ENCODE measurements at regions not wholly inside any gene's neighbourhood (a gene's known extent, or its start where the extent isn't known, plus 50 kb on each side); places are given as distances from the start of the nearest gene placed in this dataset.

DNA sequence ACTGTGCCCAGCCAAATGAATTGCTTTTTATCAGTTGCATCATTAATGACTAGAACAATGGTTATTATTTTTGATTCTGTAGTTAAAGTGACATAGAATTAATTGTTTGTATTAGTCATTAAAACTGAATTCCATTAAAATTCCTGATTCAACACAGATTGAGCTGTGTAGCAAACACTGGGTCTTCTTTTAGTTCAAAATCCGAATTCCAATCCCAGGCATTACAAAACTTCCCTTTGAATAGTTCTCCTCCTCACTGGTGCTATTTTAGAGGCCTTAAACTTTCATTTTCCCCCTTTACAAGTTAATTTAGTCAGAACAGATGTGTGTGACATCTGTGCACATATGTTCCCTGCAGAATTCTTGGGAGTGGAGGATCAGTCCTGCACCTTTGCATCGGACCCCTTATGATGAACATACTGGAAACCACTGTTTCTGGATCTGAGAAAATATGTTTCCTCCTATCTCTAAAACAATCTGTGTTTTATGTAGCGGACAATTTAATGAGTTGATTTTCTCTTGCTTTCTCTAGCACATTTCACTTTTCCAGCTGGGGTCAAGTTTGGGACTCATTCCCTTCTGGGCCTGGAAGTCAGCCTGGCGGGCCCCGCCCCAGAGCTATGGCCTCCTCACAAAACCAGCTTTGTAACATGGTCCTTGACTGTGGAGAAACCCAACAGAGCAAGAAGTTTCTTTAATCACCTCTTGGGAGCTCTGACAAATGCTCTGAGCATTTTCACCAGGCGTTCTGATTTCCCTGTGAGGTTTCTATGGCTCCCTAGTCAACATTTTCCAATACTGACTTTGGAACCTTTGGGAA, 87.9 kb upstream of the MAMDC2 start:
- H3K36me3 ChIP-seq = no peaks in the 10 kb centered on the region
- no peak for DNase-seq
- H3K9me3 ChIP-seq = no peaks in the 10 kb centered on the region
- H3K27ac ChIP-seq = peak overlapping the region in 1 of 2 donors; percentile 19
- H3K27me3 ChIP-seq = no peaks in the 10 kb centered on the region
- no peak overlapping the region for H3K4me3 ChIP-seq
- intact Hi-C loops (cut with DNase I; ENCODE audit: low total_unique reads) = no loop called here
- no peaks in the 10 kb centered on the region for H3K4me1 ChIP-seq
- TF ChIP-seq, protein P1, sequence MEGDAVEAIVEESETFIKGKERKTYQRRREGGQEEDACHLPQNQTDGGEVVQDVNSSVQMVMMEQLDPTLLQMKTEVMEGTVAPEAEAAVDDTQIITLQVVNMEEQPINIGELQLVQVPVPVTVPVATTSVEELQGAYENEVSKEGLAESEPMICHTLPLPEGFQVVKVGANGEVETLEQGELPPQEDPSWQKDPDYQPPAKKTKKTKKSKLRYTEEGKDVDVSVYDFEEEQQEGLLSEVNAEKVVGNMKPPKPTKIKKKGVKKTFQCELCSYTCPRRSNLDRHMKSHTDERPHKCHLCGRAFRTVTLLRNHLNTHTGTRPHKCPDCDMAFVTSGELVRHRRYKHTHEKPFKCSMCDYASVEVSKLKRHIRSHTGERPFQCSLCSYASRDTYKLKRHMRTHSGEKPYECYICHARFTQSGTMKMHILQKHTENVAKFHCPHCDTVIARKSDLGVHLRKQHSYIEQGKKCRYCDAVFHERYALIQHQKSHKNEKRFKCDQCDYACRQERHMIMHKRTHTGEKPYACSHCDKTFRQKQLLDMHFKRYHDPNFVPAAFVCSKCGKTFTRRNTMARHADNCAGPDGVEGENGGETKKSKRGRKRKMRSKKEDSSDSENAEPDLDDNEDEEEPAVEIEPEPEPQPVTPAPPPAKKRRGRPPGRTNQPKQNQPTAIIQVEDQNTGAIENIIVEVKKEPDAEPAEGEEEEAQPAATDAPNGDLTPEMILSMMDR (IDR thresholded peaks at IDR 0.05) = no peak

DNA sequence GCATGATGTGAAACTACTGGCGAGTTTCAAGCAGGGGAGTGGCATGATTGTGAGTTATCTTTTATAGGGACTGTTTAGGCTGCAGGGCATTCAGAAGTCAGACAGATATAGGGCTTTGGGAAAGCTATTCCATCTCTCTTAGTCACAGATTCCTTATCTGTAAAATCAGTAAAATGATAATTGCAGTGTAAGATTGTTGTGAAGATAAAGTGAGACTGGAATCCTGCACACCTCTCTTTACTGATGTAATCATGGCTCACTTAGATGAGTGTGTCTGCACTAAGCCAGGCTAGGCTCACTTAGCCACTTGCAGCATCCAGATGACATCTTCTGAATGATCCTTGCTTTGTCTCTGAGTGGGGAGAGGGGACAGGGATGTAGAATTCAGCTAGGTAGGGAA, 81.8 kb upstream of the MAMDC2 start:
- H3K36me3 ChIP-seq = no peaks in the 10 kb centered on the region
- no peak overlapping the region for H3K27ac ChIP-seq
- H3K9me3 ChIP-seq = no peaks in the 10 kb centered on the region
- no peaks in the 10 kb centered on the region for H3K27me3 ChIP-seq
- TF ChIP-seq, protein P1 (IDR thresholded peaks at IDR 0.05) = no peak
- intact Hi-C loops (cut with DNase I; ENCODE audit: low total_unique reads) = no loop called here
- DNase-seq = no peak
- H3K4me3 ChIP-seq = no peak overlapping the region
- H3K4me1 ChIP-seq = peaks cover 0 to 7% (median 2%) of the 10 kb centered on the region in 4 donors

DNA sequence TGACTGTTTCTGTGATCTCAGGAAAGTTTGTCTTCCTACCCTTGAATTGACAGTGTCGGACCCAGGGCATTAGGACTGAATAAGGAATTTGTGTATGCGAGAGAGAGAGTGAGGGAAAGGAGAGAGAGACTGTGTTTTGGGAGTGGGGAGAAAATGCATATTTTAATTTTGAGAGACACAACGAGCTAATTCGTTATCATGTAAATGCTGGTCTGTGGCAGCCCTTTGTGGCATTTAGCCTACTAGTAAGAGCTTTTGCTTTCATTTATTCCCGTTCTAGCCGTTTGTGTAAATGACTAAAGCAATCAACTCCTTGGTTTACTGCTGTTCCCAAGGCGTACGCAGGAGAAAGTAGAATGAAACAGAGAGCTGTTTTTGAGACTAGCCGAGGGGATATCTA, 79.8 kb upstream of the MAMDC2 start:
- no peaks in the 10 kb centered on the region for H3K9me3 ChIP-seq
- intact Hi-C loops (cut with DNase I; ENCODE audit: low total_unique reads) = no loop called here
- DNase-seq = no peak
- peaks cover 0 to 7% (median 2%) of the 10 kb centered on the region in 4 donors for H3K4me1 ChIP-seq
- H3K36me3 ChIP-seq = no peaks in the 10 kb centered on the region
- no peak overlapping the region for H3K4me3 ChIP-seq
- no peaks in the 10 kb centered on the region for H3K27me3 ChIP-seq
- TF ChIP-seq, protein P1 (IDR thresholded peaks at IDR 0.05) = no peak
- no peak overlapping the region for H3K27ac ChIP-seq

DNA sequence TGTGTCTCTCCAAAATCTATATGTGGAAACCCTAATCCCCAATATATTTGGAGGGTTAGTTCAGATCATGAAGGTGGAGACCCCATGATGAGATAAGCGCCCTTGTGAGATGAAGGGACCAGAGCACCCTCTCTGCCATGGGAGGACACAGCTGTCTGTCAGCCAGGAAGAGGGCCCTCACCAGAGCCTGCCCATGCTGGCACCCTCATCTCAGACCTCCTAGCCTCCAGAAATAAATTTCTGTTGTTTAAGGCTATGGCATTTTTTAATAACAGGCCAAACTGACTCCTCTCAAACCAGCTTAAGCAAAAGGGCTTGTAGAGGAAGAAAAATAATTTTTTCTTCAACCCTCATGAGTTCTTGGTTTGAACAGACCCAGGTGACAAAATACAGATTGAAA, 79.2 kb upstream of the MAMDC2 start:
- H3K27me3 ChIP-seq = no peaks in the 10 kb centered on the region
- intact Hi-C loops (cut with DNase I; ENCODE audit: low total_unique reads) = no loop called here
- no peak overlapping the region for H3K27ac ChIP-seq
- H3K9me3 ChIP-seq = no peaks in the 10 kb centered on the region
- peaks cover 0 to 7% (median 2%) of the 10 kb centered on the region in 4 donors for H3K4me1 ChIP-seq
- TF ChIP-seq, protein P1 (IDR thresholded peaks at IDR 0.05) = no peak
- H3K36me3 ChIP-seq = no peaks in the 10 kb centered on the region
- no peak for DNase-seq
- no peak overlapping the region for H3K4me3 ChIP-seq

DNA sequence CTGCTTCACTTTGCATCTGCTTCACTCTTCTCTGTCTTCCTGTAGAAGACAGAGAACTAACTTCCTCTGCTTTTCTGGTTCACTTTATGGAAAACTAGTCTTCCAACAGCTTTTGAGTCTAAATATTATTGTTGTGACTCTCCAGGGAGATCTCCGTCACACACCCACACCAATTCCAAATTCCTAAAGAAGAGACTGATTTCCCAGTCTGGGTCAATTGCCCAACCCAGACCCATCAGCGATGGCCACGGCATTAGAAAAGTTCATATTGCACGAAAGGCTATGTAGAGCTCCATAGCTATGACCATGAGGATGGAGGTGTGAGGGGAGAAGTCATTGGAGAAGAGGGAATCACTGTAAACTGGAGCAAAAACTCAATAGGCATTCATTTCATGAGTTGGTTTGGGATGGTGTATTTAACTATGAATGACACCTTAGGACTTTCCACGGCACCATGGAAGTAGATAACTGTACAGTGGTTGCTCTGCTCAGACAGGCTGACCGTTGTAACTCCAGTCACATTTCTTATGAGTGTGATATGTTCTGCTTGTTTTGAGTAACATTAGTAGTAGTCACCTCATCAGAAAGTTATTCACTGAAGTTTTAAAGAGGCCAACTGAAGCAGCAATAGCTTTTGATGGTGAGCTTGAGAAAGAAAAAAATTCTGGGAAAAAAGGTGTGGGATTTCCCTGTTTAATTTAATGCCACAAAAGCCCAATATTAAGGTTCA, 78.1 kb upstream of the MAMDC2 start:
- H3K9me3 ChIP-seq = no peaks in the 10 kb centered on the region
- no peak overlapping the region for H3K4me3 ChIP-seq
- no peaks in the 10 kb centered on the region for H3K36me3 ChIP-seq
- intact Hi-C loops (cut with DNase I; ENCODE audit: low total_unique reads) = no loop called here
- H3K27ac ChIP-seq = no peak overlapping the region
- DNase-seq = no peak
- H3K27me3 ChIP-seq = no peaks in the 10 kb centered on the region
- TF ChIP-seq, protein P1 (IDR thresholded peaks at IDR 0.05) = no peak
- peaks cover 0 to 7% (median 2%) of the 10 kb centered on the region in 4 donors for H3K4me1 ChIP-seq
